ENCODE measurements at regions not wholly inside any gene's neighbourhood (a gene's known extent, or its start where the extent isn't known, plus 50 kb on each side); places are given as distances from the start of the nearest gene placed in this dataset.

GRCh38 chr9:88898039-88898720 lies 93.1 kb upstream of the S1PR3 start:
- H3K4me1 ChIP-seq, result no peaks in the 10 kb centered on the region
- CTCF ChIA-PET, result interaction anchor here (1.4 kb wide), 1 partner anchor 12 kb away, joined by 4 read pairs; no protein-coding TSS in a partner anchor
- FAIRE-seq (no peak), ATAC-seq (no peak), DNase-seq (ENCODE audit: low read depth in 1 of 2, low spot score in 1 of 2) (no peak)
- H3K4me2 ChIP-seq, result no peak overlapping the region
- TF ChIP-seq, protein P1, sequence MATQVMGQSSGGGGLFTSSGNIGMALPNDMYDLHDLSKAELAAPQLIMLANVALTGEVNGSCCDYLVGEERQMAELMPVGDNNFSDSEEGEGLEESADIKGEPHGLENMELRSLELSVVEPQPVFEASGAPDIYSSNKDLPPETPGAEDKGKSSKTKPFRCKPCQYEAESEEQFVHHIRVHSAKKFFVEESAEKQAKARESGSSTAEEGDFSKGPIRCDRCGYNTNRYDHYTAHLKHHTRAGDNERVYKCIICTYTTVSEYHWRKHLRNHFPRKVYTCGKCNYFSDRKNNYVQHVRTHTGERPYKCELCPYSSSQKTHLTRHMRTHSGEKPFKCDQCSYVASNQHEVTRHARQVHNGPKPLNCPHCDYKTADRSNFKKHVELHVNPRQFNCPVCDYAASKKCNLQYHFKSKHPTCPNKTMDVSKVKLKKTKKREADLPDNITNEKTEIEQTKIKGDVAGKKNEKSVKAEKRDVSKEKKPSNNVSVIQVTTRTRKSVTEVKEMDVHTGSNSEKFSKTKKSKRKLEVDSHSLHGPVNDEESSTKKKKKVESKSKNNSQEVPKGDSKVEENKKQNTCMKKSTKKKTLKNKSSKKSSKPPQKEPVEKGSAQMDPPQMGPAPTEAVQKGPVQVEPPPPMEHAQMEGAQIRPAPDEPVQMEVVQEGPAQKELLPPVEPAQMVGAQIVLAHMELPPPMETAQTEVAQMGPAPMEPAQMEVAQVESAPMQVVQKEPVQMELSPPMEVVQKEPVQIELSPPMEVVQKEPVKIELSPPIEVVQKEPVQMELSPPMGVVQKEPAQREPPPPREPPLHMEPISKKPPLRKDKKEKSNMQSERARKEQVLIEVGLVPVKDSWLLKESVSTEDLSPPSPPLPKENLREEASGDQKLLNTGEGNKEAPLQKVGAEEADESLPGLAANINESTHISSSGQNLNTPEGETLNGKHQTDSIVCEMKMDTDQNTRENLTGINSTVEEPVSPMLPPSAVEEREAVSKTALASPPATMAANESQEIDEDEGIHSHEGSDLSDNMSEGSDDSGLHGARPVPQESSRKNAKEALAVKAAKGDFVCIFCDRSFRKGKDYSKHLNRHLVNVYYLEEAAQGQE (IDR thresholded peaks at IDR 0.05), result no peak
- TF ChIP-seq HDAC2 (IDR thresholded peaks at IDR 0.05) (no peak), JUNB (IDR thresholded peaks at IDR 0.05) (no peak), E2F6 (IDR thresholded peaks at IDR 0.05; ENCODE audit: borderline replicate concordance, low read depth) (no peak), EHF (CRISPR knock-in tag; IDR thresholded peaks at IDR 0.05) (no peak), ZC3H11A (IDR thresholded peaks at IDR 0.05) (no peak), KDM1A (IDR thresholded peaks at IDR 0.05; ENCODE audit: low read depth) (no peak), ESRRA (IDR thresholded peaks at IDR 0.05; ENCODE audit: borderline replicate concordance, low read length) (no peak), FOXS1 (CRISPR knock-in tag; IDR thresholded peaks at IDR 0.05) (no peak), MAZ (IDR thresholded peaks at IDR 0.05; ENCODE audit: borderline replicate concordance, low read depth, low read length) (no peak), HOXB13 (CRISPR knock-in tag; IDR thresholded peaks at IDR 0.05; ENCODE audit: low read depth) (no peak), TP53 (CRISPR knock-in tag; IDR thresholded peaks at IDR 0.05) (no peak), TFCP2L1 (CRISPR knock-in tag; IDR thresholded peaks at IDR 0.05) (no peak), ELK1 (IDR thresholded peaks at IDR 0.05; ENCODE audit: low read depth, low read length) (no peak), BCL3 (IDR thresholded peaks at IDR 0.05) (no peak), SMC3 (IDR thresholded peaks at IDR 0.05) (no peak)
- 36% methylated on average over 5 of the region's 5 CpGs for WGBS (ENCODE audit: missing lambda C conversion rate)
- H3K4me3 ChIP-seq, result no peak overlapping the region
- H3K9me3 ChIP-seq, result no peaks in the 10 kb centered on the region
- POLR2A ChIA-PET, result no interaction called here
- no peak overlapping the region for H3K27ac ChIP-seq

DNA sequence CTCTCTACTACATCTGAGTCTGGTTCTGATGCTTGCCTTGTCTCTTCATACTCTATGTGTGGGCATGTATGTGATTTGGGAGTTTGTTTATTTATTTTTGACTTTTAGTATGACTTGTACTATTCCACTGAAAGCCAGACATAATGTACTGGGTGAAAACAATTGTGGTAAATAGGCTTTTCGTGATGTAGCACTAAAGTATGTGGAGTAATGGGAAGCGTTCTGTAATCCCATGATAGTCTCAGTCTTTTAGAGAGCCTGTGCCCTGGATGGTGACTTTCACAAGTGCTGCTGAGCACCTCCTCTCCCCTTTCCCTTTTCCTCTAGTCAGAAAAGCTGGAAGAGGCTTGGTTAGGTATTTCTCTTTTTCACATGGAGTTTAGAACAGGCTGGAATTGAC lies 85.8 kb upstream of the S1PR3 start:
- ATAC-seq (no peak), DNase-seq (ENCODE audit: low read depth in 1 of 2, low spot score in 1 of 2) (no peak), FAIRE-seq (no peak)
- H3K9me3 ChIP-seq, result no peaks in the 10 kb centered on the region
- H3K4me1 ChIP-seq, result no peaks in the 10 kb centered on the region
- no peak overlapping the region for H3K4me2 ChIP-seq
- ChIA-PET POLR2A (no interaction called here), CTCF (interaction anchor here (1.4 kb wide), 1 partner anchor 10 kb away, joined by 5 read pairs; no protein-coding TSS in a partner anchor)
- WGBS (ENCODE audit: missing lambda C conversion rate), result 54% methylated on average over 2 of the region's 2 CpGs
- TF ChIP-seq TP53 (CRISPR knock-in tag; IDR thresholded peaks at IDR 0.05), result no peak
- no peak for TF ChIP-seq E2F6 (IDR thresholded peaks at IDR 0.05; ENCODE audit: borderline replicate concordance, low read depth)
- TF ChIP-seq NR3C1 (IDR thresholded peaks at IDR 0.05), result no peak
- no peak for TF ChIP-seq CBX8 (IDR thresholded peaks at IDR 0.05)
- no peak for TF ChIP-seq JUN (IDR thresholded peaks at IDR 0.05)
- TF ChIP-seq POLR2AphosphoS2 (conservative IDR thresholded peaks at IDR 0.05; ENCODE audit: low read length), result no peak
- TF ChIP-seq FOXS1 (CRISPR knock-in tag; IDR thresholded peaks at IDR 0.05), result no peak
- no peak for TF ChIP-seq HES2 (IDR thresholded peaks at IDR 0.05)
- TF ChIP-seq BCL3 (IDR thresholded peaks at IDR 0.05), result no peak
- TF ChIP-seq RNF2 (IDR thresholded peaks at IDR 0.05; ENCODE audit: borderline replicate concordance, low read depth), result no peak
- no peak for TF ChIP-seq CHD2 (IDR thresholded peaks at IDR 0.05; ENCODE audit: low read length, partially characterized antibody)
- TF ChIP-seq SREBF2 (IDR thresholded peaks at IDR 0.05), result no peak
- TF ChIP-seq ZFP36 (IDR thresholded peaks at IDR 0.05; ENCODE audit: borderline replicate concordance, partially characterized antibody), result no peak
- TF ChIP-seq ZNF302 (CRISPR knock-in tag; IDR thresholded peaks at IDR 0.05), result no peak
- TF ChIP-seq SMC3 (IDR thresholded peaks at IDR 0.05), result no peak
- no peak for TF ChIP-seq PHF8 (IDR thresholded peaks at IDR 0.05; ENCODE audit: borderline replicate concordance, low read depth)
- no peak overlapping the region for H3K4me3 ChIP-seq
- no peak overlapping the region for H3K27ac ChIP-seq
